ENCODE measurements at regions not wholly inside any gene's neighbourhood (a gene's known extent, or its start where the extent isn't known, plus 50 kb on each side); places are given as distances from the start of the nearest gene placed in this dataset.
"Not testable (repeated sequence)": the region's sequence is repeated elsewhere in the genome, so short reads cannot be mapped to it uniquely, and the experiment has no call there.

DNA sequence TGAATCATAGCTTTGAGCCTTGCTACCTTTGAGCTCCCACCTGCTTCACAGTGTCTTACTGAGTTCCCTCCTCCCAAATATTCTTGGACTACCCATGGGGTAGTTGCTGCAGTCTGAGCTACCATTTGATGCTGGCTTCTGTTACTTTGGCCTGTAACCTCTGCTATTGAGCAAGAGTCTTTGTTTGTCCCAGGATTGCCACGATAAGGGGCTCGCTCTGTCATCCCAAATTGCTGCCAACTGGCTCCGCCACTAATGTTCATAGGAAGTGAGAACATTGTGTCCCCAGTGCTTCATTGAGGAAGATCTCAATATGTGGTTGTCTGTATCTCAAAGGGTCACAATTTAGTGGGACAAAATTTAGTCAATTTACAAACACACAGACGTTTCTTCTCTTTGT lies 103.8 kb downstream of the TRIM43 start:
- H3K79me2 ChIP-seq (ENCODE audit: control insufficient read depth, insufficient read depth, low read length) = no peaks in the 10 kb centered on the region
- H3K9ac ChIP-seq (ENCODE audit: low read length) = no peak overlapping the region
- no peak overlapping the region for H3K4me3 ChIP-seq (ENCODE audit: control extremely low read depth in 1 of 5, extremely low read depth in 1 of 5, insufficient read depth in 1 of 5, low read depth in 2 of 5, low read length in 4 of 5)
- H3K9me3 Mint-ChIP-seq (ENCODE audit: insufficient read depth) = no peaks in the 10 kb centered on the region
- no peaks in the 10 kb centered on the region for H4K20me1 ChIP-seq (ENCODE audit: control insufficient read depth, insufficient read depth, low read length, poor library complexity, severe bottlenecking)
- ATAC-seq (ENCODE audit: low read depth) (no peak), DNase-seq (no peak)
- no peaks in the 10 kb centered on the region for H3K9me3 ChIP-seq (ENCODE audit: control extremely low read depth in 1 of 3, control insufficient read depth in 2 of 3, insufficient read depth in 1 of 3, low read length in 2 of 3)
- intact Hi-C loops (cut with micrococcal nuclease) = no loop called here
- H3K36me3 ChIP-seq (replicated peaks in 1 of 2; ENCODE audit: control extremely low read depth in 1 of 2, control insufficient read depth in 1 of 2, extremely low read depth in 1 of 2, insufficient read depth in 2 of 2, low read length in 1 of 2) = no peaks in the 10 kb centered on the region
- no peak overlapping the region for H2AFZ ChIP-seq (ENCODE audit: insufficient read depth, low read depth, low read length, poor library complexity, severe bottlenecking)
- ChIA-PET POLR2A (no interaction called here), CTCF (no interaction called here)
- no peak overlapping the region for H3K4me3 Mint-ChIP-seq
- TF ChIP-seq, protein P1, sequence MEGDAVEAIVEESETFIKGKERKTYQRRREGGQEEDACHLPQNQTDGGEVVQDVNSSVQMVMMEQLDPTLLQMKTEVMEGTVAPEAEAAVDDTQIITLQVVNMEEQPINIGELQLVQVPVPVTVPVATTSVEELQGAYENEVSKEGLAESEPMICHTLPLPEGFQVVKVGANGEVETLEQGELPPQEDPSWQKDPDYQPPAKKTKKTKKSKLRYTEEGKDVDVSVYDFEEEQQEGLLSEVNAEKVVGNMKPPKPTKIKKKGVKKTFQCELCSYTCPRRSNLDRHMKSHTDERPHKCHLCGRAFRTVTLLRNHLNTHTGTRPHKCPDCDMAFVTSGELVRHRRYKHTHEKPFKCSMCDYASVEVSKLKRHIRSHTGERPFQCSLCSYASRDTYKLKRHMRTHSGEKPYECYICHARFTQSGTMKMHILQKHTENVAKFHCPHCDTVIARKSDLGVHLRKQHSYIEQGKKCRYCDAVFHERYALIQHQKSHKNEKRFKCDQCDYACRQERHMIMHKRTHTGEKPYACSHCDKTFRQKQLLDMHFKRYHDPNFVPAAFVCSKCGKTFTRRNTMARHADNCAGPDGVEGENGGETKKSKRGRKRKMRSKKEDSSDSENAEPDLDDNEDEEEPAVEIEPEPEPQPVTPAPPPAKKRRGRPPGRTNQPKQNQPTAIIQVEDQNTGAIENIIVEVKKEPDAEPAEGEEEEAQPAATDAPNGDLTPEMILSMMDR (IDR thresholded peaks at IDR 0.05) = no peak
- no peak for TF ChIP-seq EZH2 (IDR thresholded peaks at IDR 0.05; ENCODE audit: borderline replicate concordance, insufficient read depth, low read depth, low read length, poor library complexity, severe bottlenecking)
- no peak overlapping the region for H3K27ac Mint-ChIP-seq
- no peaks in the 10 kb centered on the region for H3K4me1 ChIP-seq (ENCODE audit: control insufficient read depth in 2 of 2, insufficient read depth in 2 of 2, low read length in 2 of 2)
- no peak overlapping the region for H3K4me2 ChIP-seq (replicated peaks; ENCODE audit: low read depth, low read length, poor library complexity, severe bottlenecking)
- peaks cover 0 to 12% (median 4%) of the 10 kb centered on the region in 4 experiments for H3K27me3 ChIP-seq (replicated peaks in 1 of 4; ENCODE audit: control extremely low read depth in 1 of 4, control insufficient read depth in 3 of 4, insufficient read depth in 4 of 4, low read length in 3 of 4)
- no peak overlapping the region for H3K27ac ChIP-seq (ENCODE audit: low read length in 2 of 2)
- H3K4me1 Mint-ChIP-seq = no peaks in the 10 kb centered on the region
- no CpG with 5 or more reads among the region's 4 CpGs for WGBS (ENCODE audit: insufficient coverage)
- H3K27me3 Mint-ChIP-seq = peaks cover 40% of the 10 kb centered on the region

DNA sequence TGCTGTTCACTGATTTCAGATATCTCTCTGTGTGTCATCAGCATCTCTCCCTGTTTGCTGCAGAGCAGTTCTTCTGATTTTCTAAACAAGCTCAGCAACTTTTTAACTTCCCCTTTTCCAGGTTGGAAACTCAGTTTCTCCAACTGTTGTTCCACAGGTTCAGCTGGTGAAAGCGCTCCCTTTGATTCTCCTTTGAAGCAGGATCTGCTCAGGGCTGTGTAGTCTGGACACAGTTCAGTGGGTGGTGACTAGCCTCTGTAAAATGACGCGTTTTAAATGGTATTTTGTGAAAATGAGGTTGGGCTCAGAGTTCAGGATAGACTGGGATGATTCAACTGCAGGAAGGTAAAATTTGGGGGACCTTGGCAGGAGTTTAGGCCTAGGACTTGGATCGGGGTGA lies 106.3 kb downstream of the TRIM43 start:
- 83% methylated on average over 4 of the region's 4 CpGs for WGBS (ENCODE audit: insufficient coverage)
- Histone ChIP-seq H3K9ac (ENCODE audit: low read length) (no peak overlapping the region), H3K27ac (ENCODE audit: low read length in 2 of 2) (no peak overlapping the region), H2AFZ (ENCODE audit: insufficient read depth, low read depth, low read length, poor library complexity, severe bottlenecking) (no peak overlapping the region), H3K27me3 (replicated peaks in 1 of 4; ENCODE audit: control extremely low read depth in 1 of 4, control insufficient read depth in 3 of 4, insufficient read depth in 4 of 4, low read length in 3 of 4) (peaks cover 0 to 12% (median 5%) of the 10 kb centered on the region in 4 experiments), H3K9me3 (ENCODE audit: control extremely low read depth in 1 of 3, control insufficient read depth in 2 of 3, insufficient read depth in 1 of 3, low read length in 2 of 3) (no peaks in the 10 kb centered on the region), H3K4me3 (ENCODE audit: control extremely low read depth in 1 of 5, extremely low read depth in 1 of 5, insufficient read depth in 1 of 5, low read depth in 2 of 5, low read length in 4 of 5) (no peak overlapping the region), H3K79me2 (ENCODE audit: control insufficient read depth, insufficient read depth, low read length) (no peaks in the 10 kb centered on the region), H3K4me1 (ENCODE audit: control insufficient read depth in 2 of 2, insufficient read depth in 2 of 2, low read length in 2 of 2) (no peaks in the 10 kb centered on the region), H3K36me3 (replicated peaks in 1 of 2; ENCODE audit: control extremely low read depth in 1 of 2, control insufficient read depth in 1 of 2, extremely low read depth in 1 of 2, insufficient read depth in 2 of 2, low read length in 1 of 2) (no peaks in the 10 kb centered on the region), H3K4me2 (replicated peaks; ENCODE audit: low read depth, low read length, poor library complexity, severe bottlenecking) (no peak overlapping the region), H4K20me1 (ENCODE audit: control insufficient read depth, insufficient read depth, low read length, poor library complexity, severe bottlenecking) (no peaks in the 10 kb centered on the region)
- H3K9me3 Mint-ChIP-seq (ENCODE audit: insufficient read depth) = no peaks in the 10 kb centered on the region
- no peaks in the 10 kb centered on the region for H3K4me1 Mint-ChIP-seq
- intact Hi-C loops (cut with micrococcal nuclease) = no loop called here
- CTCF ChIA-PET = no interaction called here
- DNase-seq (no peak), ATAC-seq (ENCODE audit: low read depth) (no peak)
- H3K4me3 Mint-ChIP-seq = no peak overlapping the region
- POLR2A ChIA-PET = no interaction called here
- H3K27me3 Mint-ChIP-seq = peaks cover 52% of the 10 kb centered on the region
- H3K27ac Mint-ChIP-seq = no peak overlapping the region
- TF ChIP-seq, protein P1 (IDR thresholded peaks at IDR 0.05) = no peak
- TF ChIP-seq EZH2 (IDR thresholded peaks at IDR 0.05; ENCODE audit: borderline replicate concordance, insufficient read depth, low read depth, low read length, poor library complexity, severe bottlenecking) = no peak

DNA sequence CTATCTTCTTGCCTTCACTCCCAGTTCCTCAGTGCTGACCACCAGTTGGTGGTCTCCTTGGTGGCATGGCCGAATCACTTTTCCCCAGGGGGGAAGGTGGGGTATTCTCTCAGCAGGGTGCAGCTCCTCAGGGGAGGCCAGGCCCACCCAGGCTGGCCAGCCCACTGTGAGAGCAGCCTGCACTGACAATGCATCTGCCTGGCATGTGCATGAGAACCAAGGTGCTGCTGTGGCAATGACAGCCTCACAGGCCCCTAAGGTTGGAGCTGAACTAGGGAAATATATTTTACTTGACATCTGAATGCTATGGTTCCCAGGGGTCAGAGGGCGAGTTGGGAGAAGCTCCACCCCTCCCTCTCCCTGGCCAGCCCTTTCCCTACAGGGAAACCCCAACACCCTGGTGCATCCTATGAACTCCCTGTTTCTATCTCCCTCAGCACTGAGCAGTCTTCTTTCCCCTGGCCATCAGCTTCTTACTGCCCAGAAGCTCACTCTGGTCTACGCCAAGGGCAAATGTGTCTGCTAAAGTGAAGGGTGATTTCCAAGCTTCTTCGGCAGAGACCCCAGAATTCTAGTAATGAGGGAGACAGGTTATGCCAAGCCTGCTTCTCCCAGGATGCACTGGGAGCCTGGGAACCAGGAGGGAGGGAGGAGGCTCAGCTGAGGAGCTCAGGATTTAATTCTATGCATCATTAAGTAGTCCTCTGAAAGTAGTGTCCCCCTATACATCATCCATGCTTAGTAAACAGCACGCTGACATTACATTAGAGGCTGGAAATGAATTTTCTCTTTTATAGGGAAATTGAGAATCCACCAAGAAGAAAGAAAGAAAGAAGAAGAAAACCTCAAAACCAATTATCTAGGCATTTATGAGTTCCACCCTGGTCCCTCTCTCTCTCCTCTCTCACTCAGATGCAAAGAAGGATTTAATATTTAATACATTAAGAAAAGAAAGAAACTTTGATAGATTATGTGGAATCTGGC lies 107.7 kb downstream of the TRIM43 start:
- H2AFZ ChIP-seq (ENCODE audit: insufficient read depth, low read depth, low read length, poor library complexity, severe bottlenecking); H3K36me3 ChIP-seq (replicated peaks in 1 of 2; ENCODE audit: control extremely low read depth in 1 of 2, control insufficient read depth in 1 of 2, extremely low read depth in 1 of 2, insufficient read depth in 2 of 2, low read length in 1 of 2); H4K20me1 ChIP-seq (ENCODE audit: control insufficient read depth, insufficient read depth, low read length, poor library complexity, severe bottlenecking); H3K9me3 ChIP-seq (ENCODE audit: control extremely low read depth in 1 of 3, control insufficient read depth in 2 of 3, insufficient read depth in 1 of 3, low read length in 2 of 3); CTCF ChIA-PET; ATAC-seq (ENCODE audit: low read depth); intact Hi-C loops (cut with micrococcal nuclease); H3K9me3 Mint-ChIP-seq (ENCODE audit: insufficient read depth); H3K27ac Mint-ChIP-seq; H3K4me3 ChIP-seq (ENCODE audit: control extremely low read depth in 1 of 5, extremely low read depth in 1 of 5, insufficient read depth in 1 of 5, low read depth in 2 of 5, low read length in 4 of 5); POLR2A ChIA-PET; H3K4me3 Mint-ChIP-seq; H3K4me1 ChIP-seq (ENCODE audit: control insufficient read depth in 2 of 2, insufficient read depth in 2 of 2, low read length in 2 of 2); H3K27ac ChIP-seq (ENCODE audit: low read length in 2 of 2); H3K4me1 Mint-ChIP-seq; DNase-seq; H3K79me2 ChIP-seq (ENCODE audit: control insufficient read depth, insufficient read depth, low read length); H3K4me2 ChIP-seq (replicated peaks; ENCODE audit: low read depth, low read length, poor library complexity, severe bottlenecking); H3K9ac ChIP-seq (ENCODE audit: low read length): not testable (repeated sequence)
- peaks cover 52% of the 10 kb centered on the region for H3K27me3 Mint-ChIP-seq
- 56% methylated on average over 1 of the region's 5 CpGs for WGBS (ENCODE audit: insufficient coverage)
- peaks cover 0 to 12% (median 5%) of the 10 kb centered on the region in 4 experiments for H3K27me3 ChIP-seq (replicated peaks in 1 of 4; ENCODE audit: control extremely low read depth in 1 of 4, control insufficient read depth in 3 of 4, insufficient read depth in 4 of 4, low read length in 3 of 4)
